ENCODE measurements at regions not wholly inside any gene's neighbourhood (a gene's known extent, or its start where the extent isn't known, plus 50 kb on each side); places are given as distances from the start of the nearest gene placed in this dataset.

GRCh38 chr9:3740690-3741419, 215.1 kb upstream of the RFX3 start:
- no peak overlapping the region for H3K4me3 ChIP-seq (ENCODE audit: low read depth in 2 of 2, low read length in 1 of 2)
- peak overlapping the region; percentile 38; the same call in 1 of the 2 replicates for H2AFZ ChIP-seq (ENCODE audit: low read depth)
- ChIA-PET CTCF (interaction anchor here (1.3 to 1.7 kb wide), 3 partner anchors 108 to 599 kb away, joined by 3 to 5 read pairs (median 5); no protein-coding TSS in a partner anchor), POLR2A (no interaction called here)
- H3F3A ChIP-seq (replicated peaks; ENCODE audit: insufficient read depth), result peaks cover 2% of the 10 kb centered on the region
- H3K9ac ChIP-seq, result no peak overlapping the region
- H3K9me3 ChIP-seq, result no peaks in the 10 kb centered on the region
- H3K79me2 ChIP-seq (ENCODE audit: insufficient read depth), result no peaks in the 10 kb centered on the region
- TF ChIP-seq CTCF (IDR thresholded peaks at IDR 0.05), result no peak
- TF ChIP-seq NRF1 (IDR thresholded peaks at IDR 0.05; ENCODE audit: low read depth, low read length), result no peak
- TF ChIP-seq PBX3 (IDR thresholded peaks at IDR 0.05), result no peak
- no peak for TF ChIP-seq MAX (IDR thresholded peaks at IDR 0.05; ENCODE audit: low read depth)
- no peak for TF ChIP-seq YY1 (IDR thresholded peaks at IDR 0.05; ENCODE audit: low read depth)
- no peak for TF ChIP-seq ZBTB33 (IDR thresholded peaks at IDR 0.05; ENCODE audit: borderline replicate concordance, low read depth)
- no peak for TF ChIP-seq TAF1 (IDR thresholded peaks at IDR 0.05; ENCODE audit: borderline replicate concordance, low read depth, low read length)
- TF ChIP-seq TCF12 (IDR thresholded peaks at IDR 0.05), result no peak
- no peak for TF ChIP-seq POLR2AphosphoS5 (IDR thresholded peaks at IDR 0.05; ENCODE audit: low read depth, low read length)
- TF ChIP-seq MXI1 (IDR thresholded peaks at IDR 0.05; ENCODE audit: low read depth, low read length), result no peak
- TF ChIP-seq CHD2 (IDR thresholded peaks at IDR 0.05; ENCODE audit: low read length, partially characterized antibody), result no peak
- TF ChIP-seq GATA2 (CRISPR knock-in tag; IDR thresholded peaks at IDR 0.05), result no peak
- TF ChIP-seq USF2 (IDR thresholded peaks at IDR 0.05; ENCODE audit: borderline replicate concordance, low read depth, low read length), result no peak
- TF ChIP-seq FOXJ3 (CRISPR knock-in tag; IDR thresholded peaks at IDR 0.05), result no peak
- no peak for TF ChIP-seq RAD21 (IDR thresholded peaks at IDR 0.05; ENCODE audit: low read length)
- TF ChIP-seq GABPA (IDR thresholded peaks at IDR 0.05; ENCODE audit: low read depth), result no peak
- no peak for TF ChIP-seq TEAD4 (IDR thresholded peaks at IDR 0.05; ENCODE audit: borderline replicate concordance, insufficient read depth)
- H3K27me3 ChIP-seq (ENCODE audit: insufficient read depth), result no peaks in the 10 kb centered on the region
- H3K4me2 ChIP-seq, result no peak overlapping the region
- no peak overlapping the region for H3K27ac ChIP-seq (ENCODE audit: low read depth in 2 of 2, low read length in 1 of 2)
- H3K4me1 ChIP-seq (ENCODE audit: control insufficient read depth in 1 of 2, insufficient read depth in 2 of 2, low read depth in 1 of 2, low read length in 1 of 2), result no peaks in the 10 kb centered on the region; a peak in 1 of 4 replicates
- no peaks in the 10 kb centered on the region for H4K20me1 ChIP-seq (ENCODE audit: insufficient read depth)
- no peak for DNase-seq
- no peaks in the 10 kb centered on the region for H3K36me3 ChIP-seq (replicated peaks in 1 of 2; ENCODE audit: control insufficient read depth in 1 of 2, insufficient read depth in 2 of 2, low read length in 1 of 2)
- H3K9me2 ChIP-seq, result no peaks in the 10 kb centered on the region
- 83% methylated on average over 9 of the region's 9 CpGs for WGBS (ENCODE audit: low lambda C conversion rate)

All from SK-N-SH (cell line).